Colonic mucosa (tissue), 4 donors: ENCODE measurements at regions not wholly inside any gene's neighbourhood (a gene's known extent, or its start where the extent isn't known, plus 50 kb on each side); places are given as distances from the start of the nearest gene placed in this dataset.

Experiments used
- DNase-seq: peaks from one replicate; pipeline ENCODE4 v3.0.0-alpha.2; 2020
- H3K27ac ChIP-seq: fragments of 200-600 bp; one replicate; pipeline ENCODE4 v1.8.0; 2021
- H3K27me3 ChIP-seq: fragments of 200-600 bp; one replicate; pipeline ENCODE4 v1.8.0; 2021
- H3K36me3 ChIP-seq: fragments of 200-600 bp; one replicate; pipeline ENCODE4 v1.8.0; 2021
- H3K4me1 ChIP-seq: fragments of 200-600 bp; one replicate; pipeline ENCODE4 v1.8.0; 2021; ENCODE audit warnings: mild to moderate bottlenecking
- H3K4me3 ChIP-seq: fragments of 200-600 bp; one replicate; pipeline ENCODE4 v1.8.0; 2021
- H3K9ac ChIP-seq, 2 donors: one replicate each; pipeline ENCODE4 v1.7.0; 2013; ENCODE audit warnings: control low read depth in 2 of 2, low read depth in 2 of 2, low read length in 2 of 2
- H3K9me3 ChIP-seq: fragments of 200-600 bp; one replicate; pipeline ENCODE4 v1.8.0; 2021
- intact Hi-C: fragments of 100-400 bp; cut with DNase I; formaldehyde crosslinking; loops from one replicate; pipeline ENCODE4 v1.14.1; 2022
- TF ChIP-seq, protein P1 (sequence below): fragments of 200-600 bp; IDR thresholded peaks from one replicate; pipeline ENCODE4 v1.8.0; 2022; ENCODE audit warnings: antibody characterized with exemption, mild to moderate bottlenecking
- donor health status: healthy.
- donor health status: DM: no; HTN: no; CAD: no.
- donor health status: DM: no; HTN: no; CAD: no.

- intact Hi-C loops: no loop called here
- Histone ChIP-seq H3K4me3 (no peak overlapping the region), H3K9ac (no peak overlapping the region), H3K27me3 (no peaks in the 10 kb centered on the region), H3K4me1 (no peaks in the 10 kb centered on the region), H3K36me3 (no peaks in the 10 kb centered on the region), H3K27ac (no peak overlapping the region), H3K9me3 (no peaks in the 10 kb centered on the region)
- TF ChIP-seq, protein P1, sequence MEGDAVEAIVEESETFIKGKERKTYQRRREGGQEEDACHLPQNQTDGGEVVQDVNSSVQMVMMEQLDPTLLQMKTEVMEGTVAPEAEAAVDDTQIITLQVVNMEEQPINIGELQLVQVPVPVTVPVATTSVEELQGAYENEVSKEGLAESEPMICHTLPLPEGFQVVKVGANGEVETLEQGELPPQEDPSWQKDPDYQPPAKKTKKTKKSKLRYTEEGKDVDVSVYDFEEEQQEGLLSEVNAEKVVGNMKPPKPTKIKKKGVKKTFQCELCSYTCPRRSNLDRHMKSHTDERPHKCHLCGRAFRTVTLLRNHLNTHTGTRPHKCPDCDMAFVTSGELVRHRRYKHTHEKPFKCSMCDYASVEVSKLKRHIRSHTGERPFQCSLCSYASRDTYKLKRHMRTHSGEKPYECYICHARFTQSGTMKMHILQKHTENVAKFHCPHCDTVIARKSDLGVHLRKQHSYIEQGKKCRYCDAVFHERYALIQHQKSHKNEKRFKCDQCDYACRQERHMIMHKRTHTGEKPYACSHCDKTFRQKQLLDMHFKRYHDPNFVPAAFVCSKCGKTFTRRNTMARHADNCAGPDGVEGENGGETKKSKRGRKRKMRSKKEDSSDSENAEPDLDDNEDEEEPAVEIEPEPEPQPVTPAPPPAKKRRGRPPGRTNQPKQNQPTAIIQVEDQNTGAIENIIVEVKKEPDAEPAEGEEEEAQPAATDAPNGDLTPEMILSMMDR: no peak
- DNase-seq: no peak
Observed at GRCh38 chr2:18656048-18656447, 66.7 kb upstream of the NT5C1B start.

- H3K4me1 ChIP-seq: no peaks in the 10 kb centered on the region
- no peak for DNase-seq
- intact Hi-C loops: no loop called here
- TF ChIP-seq, protein P1: no peak
- no peak overlapping the region for H3K9ac ChIP-seq
- no peaks in the 10 kb centered on the region for H3K27me3 ChIP-seq
- H3K36me3 ChIP-seq: no peaks in the 10 kb centered on the region
- no peak overlapping the region for H3K4me3 ChIP-seq
- H3K27ac ChIP-seq: no peak overlapping the region
- no peaks in the 10 kb centered on the region for H3K9me3 ChIP-seq
Observed at GRCh38 chr2:18651842-18652774, 62.7 kb upstream of the NT5C1B start.

DNA sequence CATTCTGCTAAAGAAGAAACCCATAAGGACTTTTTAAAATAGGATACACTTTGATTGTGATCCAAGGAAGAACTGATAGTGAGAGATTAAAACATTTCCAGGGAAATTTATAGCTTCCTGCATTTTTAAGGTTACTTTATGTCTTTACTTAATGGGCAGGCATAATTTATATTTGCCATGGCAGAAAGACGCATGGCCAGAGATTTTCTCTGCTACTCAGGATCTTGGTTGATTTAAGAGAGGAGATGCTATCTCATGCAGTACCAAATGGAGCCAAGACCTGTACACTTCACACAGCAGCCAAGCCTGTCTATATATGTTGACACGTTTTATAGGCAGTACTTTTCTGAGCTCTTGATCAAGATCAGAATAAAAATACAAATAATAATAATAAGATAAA is 60.9 kb upstream of the NT5C1B start:
- Histone ChIP-seq H3K27ac (no peak overlapping the region), H3K27me3 (no peaks in the 10 kb centered on the region), H3K9me3 (no peaks in the 10 kb centered on the region), H3K4me1 (no peaks in the 10 kb centered on the region), H3K9ac (no peak overlapping the region), H3K4me3 (no peak overlapping the region), H3K36me3 (no peaks in the 10 kb centered on the region)
- intact Hi-C loops: no loop called here
- no peak for DNase-seq
- TF ChIP-seq, protein P1: no peak

DNA sequence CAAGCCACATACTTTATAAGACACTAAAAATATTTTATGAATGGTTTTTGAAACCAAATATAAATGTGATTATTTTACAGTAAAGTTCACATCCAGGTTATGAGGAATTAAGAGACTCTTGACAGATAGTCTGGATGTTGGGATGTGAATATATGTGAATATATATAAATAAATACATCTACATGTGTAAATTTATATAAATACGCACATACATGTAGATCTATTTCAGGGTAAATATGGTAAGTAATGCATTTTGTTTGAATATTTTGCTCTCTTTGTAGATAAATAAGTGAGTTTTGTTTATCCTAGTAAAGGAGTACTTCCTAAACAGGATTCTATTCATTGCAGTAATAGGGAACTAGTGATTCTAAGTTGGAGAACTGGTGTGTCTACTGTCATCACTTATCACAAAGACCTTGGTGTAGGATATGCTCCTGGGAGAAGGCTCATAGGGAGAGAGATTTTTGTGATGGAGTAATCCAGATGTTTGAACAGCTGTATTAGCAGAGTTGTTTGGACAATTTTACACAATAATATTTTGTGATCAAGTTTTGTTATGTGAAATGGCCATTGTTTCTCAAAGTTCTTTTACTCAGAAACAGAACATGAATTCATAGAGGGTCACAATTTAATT is 60.2 kb upstream of the NT5C1B start:
- TF ChIP-seq, protein P1: no peak
- DNase-seq: no peak
- Histone ChIP-seq H3K4me1 (no peaks in the 10 kb centered on the region), H3K9ac (no peak overlapping the region), H3K27ac (no peak overlapping the region), H3K4me3 (no peak overlapping the region), H3K9me3 (no peaks in the 10 kb centered on the region), H3K27me3 (no peaks in the 10 kb centered on the region), H3K36me3 (no peaks in the 10 kb centered on the region)
- intact Hi-C loops: no loop called here

DNA sequence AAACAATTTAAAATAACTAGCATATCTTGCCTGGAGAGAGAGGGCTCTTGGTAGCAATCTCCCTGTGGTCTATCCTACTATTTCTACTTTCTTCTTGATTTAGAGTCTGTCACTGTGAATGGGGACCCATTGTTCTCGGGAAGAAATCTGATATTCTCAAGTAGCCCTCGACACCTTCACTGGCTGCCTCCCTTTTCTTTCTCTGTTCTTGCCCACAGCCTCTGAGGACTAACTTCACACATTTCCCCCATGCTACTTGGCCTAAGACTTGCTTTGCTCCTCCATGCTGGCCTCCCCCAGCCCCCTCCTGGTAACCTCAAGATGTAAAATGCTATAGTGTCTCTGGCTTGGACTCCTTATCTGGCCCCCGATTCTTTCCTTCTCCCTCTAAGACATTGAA is 58.8 kb upstream of the NT5C1B start:
- intact Hi-C loops: no loop called here
- Histone ChIP-seq H3K4me3 (no peak overlapping the region), H3K27ac (no peak overlapping the region), H3K36me3 (no peaks in the 10 kb centered on the region), H3K27me3 (no peaks in the 10 kb centered on the region), H3K9me3 (no peaks in the 10 kb centered on the region), H3K4me1 (no peaks in the 10 kb centered on the region), H3K9ac (no peak overlapping the region)
- DNase-seq: no peak
- TF ChIP-seq, protein P1: no peak
